GM19043 (cell line): ENCODE measurements at regions not wholly inside any gene's neighbourhood (a gene's known extent, or its start where the extent isn't known, plus 50 kb on each side); places are given as distances from the start of the nearest gene placed in this dataset.
"Not testable (repeated sequence)": the region's sequence is repeated elsewhere in the genome, so short reads cannot be mapped to it uniquely, and the experiment has no call there.

Source experiments
- ATAC-seq: cut with Tn5 transposase; IDR thresholded peaks from one replicate; pipeline ENCODE4 v1.9.1; 2021; ENCODE audit warnings: low read depth; ENCODE audit not compliant: unreplicated experiment

DNA sequence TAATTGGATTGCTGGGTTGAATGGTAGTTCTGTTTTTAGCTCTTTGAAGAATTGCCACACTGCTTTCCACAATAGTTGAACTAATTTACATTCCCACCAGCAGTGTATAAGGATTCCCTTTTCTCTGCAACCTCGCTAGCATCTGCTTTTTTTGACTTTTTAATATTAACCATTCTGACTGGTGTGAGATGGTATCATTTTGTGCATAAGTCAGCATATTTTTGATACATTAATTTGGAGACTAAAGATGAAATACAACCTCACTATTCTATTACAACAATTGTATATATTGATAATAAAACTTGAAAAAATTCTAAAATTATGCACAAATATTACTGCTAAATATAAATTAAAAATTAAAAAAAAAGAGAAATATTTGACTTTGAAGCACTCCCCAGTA, 350.9 kb downstream of the SPIN4 start:
- not testable (repeated sequence) for ATAC-seq
